H9 (cell line): ENCODE measurements at regions not wholly inside any gene's neighbourhood (a gene's known extent, or its start where the extent isn't known, plus 50 kb on each side); places are given as distances from the start of the nearest gene placed in this dataset.

Experiments
- DNase-seq: peaks from one replicate; pipeline ENCODE4 v3.0.0-alpha.2; 2017
- H2AFZ ChIP-seq: one replicate; pipeline ENCODE4 v1.6.1; 2013; ENCODE audit warnings: mild to moderate bottlenecking, low read length, control low read depth, moderate library complexity
- H2AK5ac ChIP-seq: 2 replicates; pipeline ENCODE4 v1.6.1; 2013; ENCODE audit warnings: low read length, control low read depth, mixed read lengths; ENCODE audit not compliant: insufficient read length
- H2BK120ac ChIP-seq: one replicate; pipeline ENCODE4 v1.6.1; 2013; ENCODE audit warnings: low read depth, mild to moderate bottlenecking, low read length, control low read depth, inconsistent platforms; ENCODE audit not compliant: poor library complexity, severe bottlenecking
- H2BK12ac ChIP-seq: 2 replicates; pipeline ENCODE4 v1.6.1; 2013; ENCODE audit warnings: low read length, control low read depth, mixed read lengths, low read depth; ENCODE audit not compliant: insufficient read length
- H2BK15ac ChIP-seq: 2 replicates; pipeline ENCODE4 v1.6.1; 2013; ENCODE audit warnings: low read depth, low read length, control low read depth
- H2BK20ac ChIP-seq: one replicate; pipeline ENCODE4 v1.6.1; 2013; ENCODE audit warnings: low read depth, mild to moderate bottlenecking, low read length, control low read depth, inconsistent platforms; ENCODE audit not compliant: poor library complexity, severe bottlenecking
- H2BK5ac ChIP-seq: 2 replicates; pipeline ENCODE4 v1.6.1; 2013; ENCODE audit warnings: low read length, control low read depth, mixed read lengths; ENCODE audit not compliant: insufficient read length
- H3K14ac ChIP-seq: 2 replicates; pipeline ENCODE4 v1.6.1; 2013; ENCODE audit warnings: low read length, control low read depth; ENCODE audit not compliant: insufficient read depth
- H3K18ac ChIP-seq: 2 replicates; pipeline ENCODE4 v1.6.1; 2013; ENCODE audit warnings: low read depth, mild to moderate bottlenecking, mixed read lengths, low read length, control low read depth; ENCODE audit not compliant: insufficient read length
- H3K23ac ChIP-seq: 2 replicates; pipeline ENCODE4 v1.6.1; 2013; ENCODE audit warnings: low read length, control low read depth, mixed read lengths, low read depth; ENCODE audit not compliant: insufficient read length
- H3K23me2 ChIP-seq: 2 replicates; pipeline ENCODE4 v1.6.1; 2013; ENCODE audit warnings: low read depth, mild to moderate bottlenecking, mixed read lengths, low read length, control low read depth; ENCODE audit not compliant: insufficient read length, poor library complexity, severe bottlenecking
- H3K27ac ChIP-seq: 2 replicates; pipeline ENCODE4 v1.5.1; 2013; ENCODE audit warnings: low read length, control low read depth, mixed read lengths, low read depth; ENCODE audit not compliant: insufficient read length
- H3K27me3 ChIP-seq: 2 replicates; pipeline ENCODE4 v1.6.1; 2013; ENCODE audit warnings: low read length, control low read depth, inconsistent platforms; ENCODE audit not compliant: insufficient read depth
- H3K4ac ChIP-seq: 2 replicates; pipeline ENCODE4 v1.6.1; 2013; ENCODE audit warnings: low read depth, mild to moderate bottlenecking, control low read depth, inconsistent platforms, low read length, moderate library complexity
- H3K4me1 ChIP-seq: 2 replicates; pipeline ENCODE4 v1.6.1; 2013; ENCODE audit warnings: low read length, control low read depth, inconsistent platforms; ENCODE audit not compliant: insufficient read depth
- H3K4me2 ChIP-seq: 2 replicates; pipeline ENCODE4 v1.6.1; 2013; ENCODE audit warnings: low read length, control low read depth, mixed read lengths; ENCODE audit not compliant: insufficient read length, insufficient read depth
- H3K56ac ChIP-seq: 2 replicates; pipeline ENCODE4 v1.6.1; 2013; ENCODE audit warnings: low read depth, mild to moderate bottlenecking, mixed read lengths, low read length, control low read depth; ENCODE audit not compliant: insufficient read length
- H3K79me1 ChIP-seq: 2 replicates; pipeline ENCODE4 v1.6.1; 2013; ENCODE audit warnings: low read depth, mild to moderate bottlenecking, moderate library complexity, low read length, control low read depth, inconsistent platforms; ENCODE audit not compliant: insufficient read depth, poor library complexity, severe bottlenecking
- H3K79me2 ChIP-seq: 2 replicates; pipeline ENCODE4 v1.6.1; 2013; ENCODE audit warnings: low read length, control low read depth, inconsistent platforms; ENCODE audit not compliant: insufficient read depth
- H3K9ac ChIP-seq: 2 replicates; pipeline ENCODE4 v1.6.1; 2013; ENCODE audit warnings: low read length, control low read depth, mixed read lengths; ENCODE audit not compliant: insufficient read length; ENCODE audit errors: extremely low read depth
- H3K9me3 ChIP-seq: one replicate; pipeline ENCODE4 v1.6.1; 2013; ENCODE audit warnings: low read depth, low read length, inconsistent platforms; ENCODE audit not compliant: control insufficient read depth
- H3T11ph ChIP-seq: one replicate; pipeline ENCODE4 v1.6.1; 2013; ENCODE audit warnings: mild to moderate bottlenecking, low read length, control low read depth, inconsistent platforms
- H4K20me1 ChIP-seq: one replicate; pipeline ENCODE4 v1.6.1; 2013; ENCODE audit not compliant: control insufficient read depth, insufficient read length, insufficient read depth
- H4K5ac ChIP-seq: 2 replicates; pipeline ENCODE4 v1.6.1; 2013; ENCODE audit warnings: low read depth, mild to moderate bottlenecking, mixed read lengths, low read length, control low read depth; ENCODE audit not compliant: insufficient read length
- H4K8ac ChIP-seq: replicated peaks from 2 replicates; pipeline ENCODE4 v1.6.1; 2013; ENCODE audit warnings: low read length, control low read depth, mixed read lengths, low read depth; ENCODE audit not compliant: insufficient read length
- H4K91ac ChIP-seq: 2 replicates; pipeline ENCODE4 v1.6.1; 2013; ENCODE audit warnings: low read depth, mild to moderate bottlenecking, moderate library complexity, mixed read lengths, low read length, control low read depth; ENCODE audit not compliant: insufficient read length
- H3K27ac Mint-ChIP-seq, 3 experiments: 2 replicates in 2 of 3; 3 replicates in 1 of 3; pipeline ENCODE4 v1.8.0; 2020 to 2021; ENCODE audit warnings: mixed read lengths in 3 of 3, mild to moderate bottlenecking in 1 of 3, moderate library complexity in 1 of 3
- H3K27me3 Mint-ChIP-seq: 2 replicates; pipeline ENCODE4 v1.8.0; 2021; ENCODE audit warnings: low read depth, mild to moderate bottlenecking, moderate library complexity, mixed read lengths
- H3K36me3 Mint-ChIP-seq, 3 experiments: 2 replicates in 2 of 3; 3 replicates in 1 of 3; pipeline ENCODE4 v1.8.0; 2020 to 2021; ENCODE audit warnings: low read depth in 3 of 3, mixed read lengths in 3 of 3; ENCODE audit not compliant: insufficient read depth in 1 of 3
- H3K4me1 Mint-ChIP-seq, 2 experiments: 2 replicates each; pipeline ENCODE4 v1.8.0; 2020; ENCODE audit warnings: mixed read lengths in 2 of 2
- H3K4me3 Mint-ChIP-seq, 2 experiments: 2 replicates in 1 of 2; 3 replicates in 1 of 2; pipeline ENCODE4 v1.8.0; 2020 to 2021; ENCODE audit warnings: mild to moderate bottlenecking in 2 of 2, mixed read lengths in 2 of 2, moderate library complexity in 1 of 2
- H3K9me3 Mint-ChIP-seq, 2 experiments: 2 replicates in 1 of 2; 3 replicates in 1 of 2; pipeline ENCODE4 v1.8.0; 2020; ENCODE audit warnings: mild to moderate bottlenecking in 2 of 2, mixed read lengths in 2 of 2, moderate library complexity in 1 of 2
- CTCF ChIP-seq: fragments of 200-600 bp; sonication (generic); conservative IDR thresholded peaks from 3 replicates; pipeline ENCODE4 v1.8.0; 2021; ENCODE audit warnings: antibody characterized with exemption, mild to moderate bottlenecking
- WGBS: extraction: QIAGEN DNeasy Blood & Tissue Kit; methylation state at CpG from one replicate; pipeline ENCODE4 v1.1.7; 2013; ENCODE audit warnings: missing lambda C conversion rate, low lambda C conversion rate, mixed read lengths; ENCODE audit not compliant: insufficient read length; ENCODE audit errors: extremely low coverage; 5-methylcytosine and 5-hydroxymethylcytosine counted together

GRCh38 chr5:38131686-38132085 is 126.7 kb upstream of the EGFLAM start:
- H3K9ac ChIP-seq = no peak overlapping the region
- no peak overlapping the region for H3K23ac ChIP-seq
- TF ChIP-seq CTCF = no peak
- H3K4me1 Mint-ChIP-seq = peaks cover 18 to 26% of the 10 kb centered on the region in 2 experiments
- H3K14ac ChIP-seq = no peak overlapping the region
- H3K4me1 ChIP-seq = no peaks in the 10 kb centered on the region; the same call in 1 of the 2 replicates
- no peak overlapping the region for H4K5ac ChIP-seq
- no peak overlapping the region for H2BK12ac ChIP-seq
- H3K23me2 ChIP-seq = no peaks in the 10 kb centered on the region
- no peak overlapping the region for H2AK5ac ChIP-seq
- H3T11ph ChIP-seq = no peak overlapping the region
- no peak overlapping the region for H3K4ac ChIP-seq
- H3K36me3 Mint-ChIP-seq = no peaks in the 10 kb centered on the region
- no peak overlapping the region for H3K18ac ChIP-seq
- no peak overlapping the region for H3K56ac ChIP-seq
- H3K27ac Mint-ChIP-seq = no peak overlapping the region
- no peak for DNase-seq
- H4K8ac ChIP-seq = no peak overlapping the region
- H3K79me1 ChIP-seq = no peaks in the 10 kb centered on the region
- H2BK5ac ChIP-seq = no peak overlapping the region
- no peak overlapping the region for H3K27ac ChIP-seq
- no peak overlapping the region for H4K91ac ChIP-seq
- H2BK20ac ChIP-seq = no peak overlapping the region
- no peaks in the 10 kb centered on the region for H4K20me1 ChIP-seq
- H3K4me3 Mint-ChIP-seq = no peak overlapping the region
- H3K27me3 ChIP-seq = no peaks in the 10 kb centered on the region
- H3K4me2 ChIP-seq = no peak overlapping the region
- H3K27me3 Mint-ChIP-seq = no peaks in the 10 kb centered on the region; the same call in 1 of the 2 replicates
- no peak overlapping the region for H2BK15ac ChIP-seq
- WGBS = no CpG with 5 or more reads among the region's 4 CpGs
- no peaks in the 10 kb centered on the region for H3K9me3 Mint-ChIP-seq
- H3K9me3 ChIP-seq = no peaks in the 10 kb centered on the region
- H2AFZ ChIP-seq = no peak overlapping the region
- H3K79me2 ChIP-seq = no peaks in the 10 kb centered on the region
- H2BK120ac ChIP-seq = no peak overlapping the region
